ENCODE measurements at regions not wholly inside any gene's neighbourhood (a gene's known extent, or its start where the extent isn't known, plus 50 kb on each side); places are given as distances from the start of the nearest gene placed in this dataset.

GRCh38 chr3:117550766-117551165, 841.2 kb downstream of the TUSC7 start:
- DNase-seq = no peak
- no peaks in the 10 kb centered on the region for H3K36me3 ChIP-seq
- TF ChIP-seq CTCF (IDR thresholded peaks at IDR 0.05) = no peak
- H3K9me3 ChIP-seq = no peaks in the 10 kb centered on the region
- H3K27ac ChIP-seq = no peak overlapping the region
- no peak overlapping the region for H3K4me3 ChIP-seq
- no peaks in the 10 kb centered on the region for H3K27me3 ChIP-seq
- intact Hi-C loops (cut with DNase I; ENCODE audit: low total_unique reads) = no loop called here
- H3K4me1 ChIP-seq = no peaks in the 10 kb centered on the region

DNA sequence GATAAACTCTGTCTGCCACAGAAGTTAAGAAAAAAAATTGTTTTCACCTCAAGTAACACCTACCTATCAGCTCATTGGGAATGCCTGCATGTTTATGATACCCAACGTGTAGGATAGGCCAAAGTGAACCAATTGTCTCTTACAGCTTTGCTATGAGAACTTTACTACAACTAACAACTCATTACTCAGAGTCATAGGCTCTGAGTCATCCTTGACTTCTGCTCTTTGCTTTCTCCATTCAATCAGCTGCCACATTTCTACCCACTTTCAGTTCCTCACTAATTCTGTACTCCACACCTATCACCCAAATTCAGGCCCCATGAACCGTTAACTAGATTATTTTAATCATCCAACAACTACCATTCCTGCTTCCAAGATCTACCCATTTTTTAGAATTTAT, 843.9 kb downstream of the TUSC7 start:
- Histone ChIP-seq H3K27me3 (no peaks in the 10 kb centered on the region), H3K9me3 (no peaks in the 10 kb centered on the region), H3K36me3 (no peaks in the 10 kb centered on the region), H3K4me3 (no peak overlapping the region), H3K4me1 (no peaks in the 10 kb centered on the region), H3K27ac (no peak overlapping the region)
- no peak for DNase-seq
- TF ChIP-seq CTCF (IDR thresholded peaks at IDR 0.05) = no peak
- intact Hi-C loops (cut with DNase I; ENCODE audit: low total_unique reads) = no loop called here

DNA sequence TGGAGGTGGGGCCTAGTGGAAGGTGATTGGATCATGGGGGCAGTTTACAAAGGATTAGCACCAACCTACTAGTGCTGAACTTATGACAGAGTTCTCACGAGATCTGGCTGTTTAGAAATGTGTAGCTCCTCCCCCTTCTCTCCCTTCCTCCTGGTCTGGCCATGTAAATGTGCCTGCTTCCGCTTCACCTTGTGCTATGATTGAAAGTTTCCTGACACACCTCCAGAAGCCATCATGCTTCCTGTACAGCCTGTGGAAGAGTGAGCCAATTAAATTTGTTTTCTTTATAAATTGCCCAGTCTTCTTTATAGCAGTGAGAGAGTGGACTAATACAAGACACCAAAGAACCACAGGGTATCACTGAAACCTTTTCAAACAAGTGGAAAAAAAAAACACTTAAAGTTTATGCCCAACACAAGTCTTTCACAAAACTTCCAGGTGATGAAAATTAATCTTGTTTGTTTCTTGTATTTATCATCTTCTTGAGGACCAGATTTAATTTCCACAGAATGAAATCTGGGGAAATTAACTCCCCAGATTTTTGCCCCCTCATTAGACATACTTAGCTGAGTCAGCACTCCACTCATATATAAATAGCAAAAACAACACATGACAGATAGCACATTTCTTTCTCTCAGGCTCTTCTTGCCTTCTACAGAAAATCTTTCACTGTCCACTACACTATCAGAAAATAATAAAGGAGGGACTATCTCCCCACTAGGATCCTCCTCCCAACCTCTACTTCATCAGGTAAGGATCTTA, 847.2 kb downstream of the TUSC7 start:
- H3K4me3 ChIP-seq = no peak overlapping the region
- intact Hi-C loops (cut with DNase I; ENCODE audit: low total_unique reads) = no loop called here
- H3K27ac ChIP-seq = no peak overlapping the region
- TF ChIP-seq CTCF (IDR thresholded peaks at IDR 0.05) = no peak
- H3K9me3 ChIP-seq = no peaks in the 10 kb centered on the region
- H3K36me3 ChIP-seq = no peaks in the 10 kb centered on the region
- H3K27me3 ChIP-seq = no peaks in the 10 kb centered on the region
- DNase-seq = no peak
- H3K4me1 ChIP-seq = no peaks in the 10 kb centered on the region

DNA sequence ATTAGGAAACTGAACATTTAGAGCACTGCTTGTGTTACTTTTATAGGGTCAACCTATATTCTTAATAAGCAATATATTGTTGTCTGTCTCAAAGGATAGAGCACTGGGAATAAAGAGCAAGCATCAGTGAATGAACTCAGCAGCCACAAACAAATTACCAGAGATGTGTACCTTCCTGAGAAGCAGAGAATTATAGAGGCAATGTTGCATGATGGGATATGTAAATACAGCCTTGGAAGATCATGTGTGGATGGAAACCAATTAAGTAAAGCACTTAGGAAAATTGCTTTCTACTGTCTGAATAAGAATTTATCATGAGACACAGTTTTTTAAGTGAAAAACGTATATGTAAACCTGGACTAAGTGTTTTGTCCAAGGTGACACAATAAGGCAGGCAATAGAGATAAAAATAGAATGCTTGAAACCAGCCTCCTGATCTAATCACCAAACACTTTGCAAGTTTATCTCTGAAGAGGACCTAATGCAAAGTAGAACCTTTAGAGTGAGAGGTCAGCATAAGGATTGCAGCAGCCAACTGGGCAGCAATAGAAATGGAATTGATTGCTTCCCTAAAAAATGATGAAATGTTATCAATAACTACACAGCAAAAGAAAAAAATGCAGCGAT, 848.0 kb downstream of the TUSC7 start:
- no peaks in the 10 kb centered on the region for H3K4me1 ChIP-seq
- no peak for DNase-seq
- no peaks in the 10 kb centered on the region for H3K27me3 ChIP-seq
- no peak overlapping the region for H3K27ac ChIP-seq
- intact Hi-C loops (cut with DNase I; ENCODE audit: low total_unique reads) = no loop called here
- H3K4me3 ChIP-seq = no peak overlapping the region
- TF ChIP-seq CTCF (IDR thresholded peaks at IDR 0.05) = no peak
- no peaks in the 10 kb centered on the region for H3K36me3 ChIP-seq
- H3K9me3 ChIP-seq = no peaks in the 10 kb centered on the region

GRCh38 chr3:117558681-117559080, 849.1 kb downstream of the TUSC7 start:
- no peak overlapping the region for H3K4me3 ChIP-seq
- no peaks in the 10 kb centered on the region for H3K9me3 ChIP-seq
- no peaks in the 10 kb centered on the region for H3K4me1 ChIP-seq
- intact Hi-C loops (cut with DNase I; ENCODE audit: low total_unique reads) = no loop called here
- no peak for TF ChIP-seq CTCF (IDR thresholded peaks at IDR 0.05)
- DNase-seq = no peak
- no peaks in the 10 kb centered on the region for H3K36me3 ChIP-seq
- no peak overlapping the region for H3K27ac ChIP-seq
- H3K27me3 ChIP-seq = no peaks in the 10 kb centered on the region
